HG03135 (cell line): ENCODE measurements at regions not wholly inside any gene's neighbourhood (a gene's known extent, or its start where the extent isn't known, plus 50 kb on each side); places are given as distances from the start of the nearest gene placed in this dataset.

ENCODE experiments used
- ATAC-seq: cut with Tn5 transposase; IDR thresholded peaks from one replicate; pipeline ENCODE4 v1.9.1; 2021; ENCODE audit warnings: mild to moderate bottlenecking, moderate library complexity; ENCODE audit not compliant: unreplicated experiment

- ATAC-seq = no peak
Observed at GRCh38 chr9:18423791-18424531, 50.0 kb upstream of the ADAMTSL1 start.
